ENCODE measurements at regions not wholly inside any gene's neighbourhood (a gene's known extent, or its start where the extent isn't known, plus 50 kb on each side); places are given as distances from the start of the nearest gene placed in this dataset.

DNA sequence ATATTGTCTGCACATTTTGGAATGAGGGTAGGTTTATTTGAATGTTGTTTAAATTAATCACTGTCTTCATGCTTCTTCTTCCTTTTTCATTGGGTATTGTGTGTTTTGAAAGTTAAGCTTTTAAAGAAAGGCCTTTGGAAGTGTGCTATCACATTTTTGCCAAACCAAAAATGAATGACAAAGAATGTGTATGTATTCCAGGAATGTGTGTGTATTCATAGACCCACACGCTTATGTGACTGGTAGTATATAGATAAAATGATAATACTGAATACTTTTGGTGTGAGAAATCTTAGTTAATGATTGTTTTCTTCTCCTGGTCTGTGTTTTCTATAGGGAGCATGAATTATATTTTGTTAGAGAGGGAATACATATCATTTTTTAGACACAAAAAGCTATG is 404.4 kb downstream of the TLL1 start:
- TF ChIP-seq, protein P1, sequence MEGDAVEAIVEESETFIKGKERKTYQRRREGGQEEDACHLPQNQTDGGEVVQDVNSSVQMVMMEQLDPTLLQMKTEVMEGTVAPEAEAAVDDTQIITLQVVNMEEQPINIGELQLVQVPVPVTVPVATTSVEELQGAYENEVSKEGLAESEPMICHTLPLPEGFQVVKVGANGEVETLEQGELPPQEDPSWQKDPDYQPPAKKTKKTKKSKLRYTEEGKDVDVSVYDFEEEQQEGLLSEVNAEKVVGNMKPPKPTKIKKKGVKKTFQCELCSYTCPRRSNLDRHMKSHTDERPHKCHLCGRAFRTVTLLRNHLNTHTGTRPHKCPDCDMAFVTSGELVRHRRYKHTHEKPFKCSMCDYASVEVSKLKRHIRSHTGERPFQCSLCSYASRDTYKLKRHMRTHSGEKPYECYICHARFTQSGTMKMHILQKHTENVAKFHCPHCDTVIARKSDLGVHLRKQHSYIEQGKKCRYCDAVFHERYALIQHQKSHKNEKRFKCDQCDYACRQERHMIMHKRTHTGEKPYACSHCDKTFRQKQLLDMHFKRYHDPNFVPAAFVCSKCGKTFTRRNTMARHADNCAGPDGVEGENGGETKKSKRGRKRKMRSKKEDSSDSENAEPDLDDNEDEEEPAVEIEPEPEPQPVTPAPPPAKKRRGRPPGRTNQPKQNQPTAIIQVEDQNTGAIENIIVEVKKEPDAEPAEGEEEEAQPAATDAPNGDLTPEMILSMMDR (IDR thresholded peaks at IDR 0.05), result no peak
- DNase-seq, result no peak
- intact Hi-C loops (cut with DNase I), result no loop called here
- Histone ChIP-seq H3K36me3 (ENCODE audit: insufficient read depth in 1 of 2, low read depth in 1 of 2) (no peaks in the 10 kb centered on the region), H3K9me3 (no peaks in the 10 kb centered on the region), H3K4me1 (no peaks in the 10 kb centered on the region), H3K4me3 (no peak overlapping the region), H3K27me3 (ENCODE audit: insufficient read depth in 3 of 3, low read length in 2 of 3) (no peaks in the 10 kb centered on the region), H3K27ac (no peak overlapping the region)
- WGBS, 3 donors, result 59 to 72% (median 68%) methylated on average over 1 of the region's 1 CpG
- no peak for ATAC-seq

DNA sequence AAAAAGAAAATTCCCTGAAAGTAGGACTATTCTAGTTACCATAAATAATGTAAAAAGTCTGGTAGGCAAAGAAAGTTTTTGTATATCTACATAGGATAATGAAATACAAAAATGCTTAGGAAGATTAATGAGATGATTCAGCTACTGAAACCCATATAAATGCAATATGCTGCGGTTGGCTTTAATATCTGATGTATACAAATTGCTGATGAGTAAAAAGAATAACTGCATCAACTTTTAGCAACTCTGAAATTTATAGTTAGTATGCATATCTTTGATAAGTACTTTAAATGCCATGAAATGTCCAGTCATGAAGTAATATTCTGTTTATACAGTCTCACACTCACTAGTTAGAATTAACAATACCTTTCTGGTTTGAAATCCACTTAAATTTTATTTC is 404.8 kb downstream of the TLL1 start:
- Histone ChIP-seq H3K9me3 (no peaks in the 10 kb centered on the region), H3K27ac (no peak overlapping the region), H3K4me1 (no peaks in the 10 kb centered on the region), H3K4me3 (no peak overlapping the region), H3K27me3 (ENCODE audit: insufficient read depth in 3 of 3, low read length in 2 of 3) (no peaks in the 10 kb centered on the region), H3K36me3 (ENCODE audit: insufficient read depth in 1 of 2, low read depth in 1 of 2) (no peaks in the 10 kb centered on the region)
- intact Hi-C loops (cut with DNase I), result no loop called here
- no peak for ATAC-seq
- WGBS, 3 donors, result 84 to 89% (median 85%) methylated on average over 1 of the region's 1 CpG
- TF ChIP-seq, protein P1 (IDR thresholded peaks at IDR 0.05), result no peak
- DNase-seq, result no peak

DNA sequence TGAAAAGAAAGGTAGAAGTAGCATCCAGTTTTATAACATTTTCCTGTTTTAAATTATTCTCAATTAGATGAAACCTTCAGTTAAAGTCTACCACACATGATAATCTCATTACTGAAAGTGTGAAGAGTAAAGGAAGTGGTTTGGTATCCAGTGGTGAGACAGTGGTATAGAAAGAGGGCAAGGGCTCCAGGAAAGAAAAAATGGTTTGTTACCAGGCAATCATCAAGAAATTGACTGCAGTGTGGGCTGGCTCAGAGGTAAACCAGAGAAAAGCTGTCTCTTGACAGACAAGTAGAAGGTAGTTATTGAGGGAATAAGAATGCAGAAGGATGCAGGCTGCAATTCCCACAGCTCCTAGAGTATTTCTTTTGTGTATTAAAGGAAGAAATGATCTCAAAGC is 406.2 kb downstream of the TLL1 start:
- intact Hi-C loops (cut with DNase I), result no loop called here
- H3K27ac ChIP-seq, result no peak overlapping the region
- H3K4me1 ChIP-seq, result no peaks in the 10 kb centered on the region
- no peaks in the 10 kb centered on the region for H3K27me3 ChIP-seq (ENCODE audit: insufficient read depth in 3 of 3, low read length in 2 of 3)
- DNase-seq, result no peak
- no peak overlapping the region for H3K4me3 ChIP-seq
- H3K36me3 ChIP-seq (ENCODE audit: insufficient read depth in 1 of 2, low read depth in 1 of 2), result no peaks in the 10 kb centered on the region
- ATAC-seq, result no peak
- TF ChIP-seq, protein P1 (IDR thresholded peaks at IDR 0.05), result no peak
- H3K9me3 ChIP-seq, result no peaks in the 10 kb centered on the region

DNA sequence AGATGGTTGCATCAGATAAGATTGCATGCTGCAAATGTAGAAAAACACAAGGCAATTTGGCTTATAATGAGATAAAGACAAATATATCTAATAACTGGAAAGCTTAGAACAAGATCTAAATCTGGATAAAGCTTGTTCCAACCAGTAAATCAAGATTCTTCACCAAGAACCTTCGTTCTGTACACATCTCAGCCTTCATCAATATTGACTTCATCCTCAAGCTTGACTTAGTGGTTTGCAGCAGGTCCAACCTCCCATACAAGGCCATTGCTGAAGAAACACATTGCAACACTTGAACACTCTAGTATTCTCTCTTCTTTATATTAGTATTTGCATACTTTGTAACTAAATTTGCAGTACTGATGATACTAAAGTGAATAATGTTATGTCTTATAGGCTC is 407.6 kb downstream of the TLL1 start:
- Histone ChIP-seq H3K36me3 (ENCODE audit: insufficient read depth in 1 of 2, low read depth in 1 of 2) (no peaks in the 10 kb centered on the region), H3K4me1 (no peaks in the 10 kb centered on the region), H3K4me3 (no peak overlapping the region), H3K27ac (no peak overlapping the region), H3K9me3 (no peaks in the 10 kb centered on the region), H3K27me3 (ENCODE audit: insufficient read depth in 3 of 3, low read length in 2 of 3) (no peaks in the 10 kb centered on the region)
- intact Hi-C loops (cut with DNase I), result no loop called here
- 45 to 58% (median 45%) methylated on average over 1 of the region's 1 CpG for WGBS, 3 donors
- TF ChIP-seq, protein P1 (IDR thresholded peaks at IDR 0.05), result no peak
- ATAC-seq, result no peak
- no peak for DNase-seq

DNA sequence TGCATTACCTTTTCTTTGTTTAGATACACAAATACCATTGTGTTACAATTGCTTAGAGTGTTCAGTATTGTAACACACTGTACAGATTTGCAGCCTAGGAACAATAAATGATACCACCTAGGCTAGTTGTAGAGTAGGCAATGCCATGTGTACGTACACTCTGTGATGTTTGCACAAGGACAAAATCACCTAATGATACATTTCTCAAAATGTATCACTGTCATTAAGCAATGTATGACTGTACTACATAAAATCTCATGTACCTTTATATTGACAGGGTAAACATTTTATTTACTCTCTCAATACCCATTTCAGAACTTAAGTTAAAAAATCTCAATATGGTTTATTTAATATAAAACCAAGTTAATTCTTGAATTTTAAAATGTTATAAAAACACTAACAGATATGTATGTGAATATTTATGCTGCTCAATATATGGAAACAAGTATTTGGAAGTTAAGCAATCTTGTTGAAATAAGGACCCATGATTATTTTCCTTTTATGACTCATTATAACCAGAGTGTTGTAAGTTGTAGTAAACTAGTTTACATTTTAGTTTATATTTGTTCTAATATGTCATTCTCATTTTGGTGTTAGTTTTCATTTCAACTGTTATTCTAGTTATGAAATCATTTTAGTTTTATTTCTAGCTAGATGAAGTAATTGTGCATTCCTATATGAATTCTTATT is 409.2 kb downstream of the TLL1 start:
- Histone ChIP-seq H3K27me3 (ENCODE audit: insufficient read depth in 3 of 3, low read length in 2 of 3) (no peaks in the 10 kb centered on the region), H3K4me1 (no peaks in the 10 kb centered on the region), H3K9me3 (no peaks in the 10 kb centered on the region), H3K27ac (no peak overlapping the region), H3K4me3 (no peak overlapping the region), H3K36me3 (ENCODE audit: insufficient read depth in 1 of 2, low read depth in 1 of 2) (no peaks in the 10 kb centered on the region)
- intact Hi-C loops (cut with DNase I), result no loop called here
- DNase-seq (no peak), ATAC-seq (no peak)
- TF ChIP-seq, protein P1 (IDR thresholded peaks at IDR 0.05), result no peak
- WGBS, 3 donors, result 0 to 3% (median 0%) methylated on average over 1 of the region's 1 CpG

All from psoas muscle (tissue), 7 donors.